Liver (tissue), 7 donors: ENCODE measurements at regions not wholly inside any gene's neighbourhood (a gene's known extent, or its start where the extent isn't known, plus 50 kb on each side); places are given as distances from the start of the nearest gene placed in this dataset.

Experiments
- DNase-seq: peaks from one replicate; pipeline ENCODE4 v3.0.0-alpha.2; 2017; ENCODE audit warnings: low spot score
- H3K27ac ChIP-seq, 2 donors: one replicate each; pipeline ENCODE4 v1.7.0; 2013; ENCODE audit warnings: inconsistent platforms in 2 of 2, low read length in 2 of 2, control low read depth in 1 of 2, low read depth in 1 of 2, mild to moderate bottlenecking in 1 of 2
- H3K27me3 ChIP-seq, 4 donors: one replicate each; pipeline versions ENCODE4 v1.6.1 to v1.7.0; 2013; ENCODE audit warnings: low read length in 3 of 4, inconsistent platforms in 1 of 4, mild to moderate bottlenecking in 1 of 4, moderate library complexity in 1 of 4; ENCODE audit not compliant: control insufficient read depth in 4 of 4, insufficient read depth in 4 of 4
- H3K36me3 ChIP-seq, 4 donors: one replicate each; pipeline versions ENCODE4 v1.6.1 to v1.7.0; 2013; ENCODE audit warnings: low read length in 3 of 4, mild to moderate bottlenecking in 3 of 4, low read depth in 1 of 4, moderate library complexity in 1 of 4; ENCODE audit not compliant: control insufficient read depth in 4 of 4, insufficient read depth in 3 of 4
- H3K4me1 ChIP-seq, 4 donors: one replicate each; pipeline versions ENCODE4 v1.6.1 to v1.7.0; 2013; ENCODE audit warnings: low read length in 3 of 4, mild to moderate bottlenecking in 3 of 4, moderate library complexity in 1 of 4; ENCODE audit not compliant: control insufficient read depth in 4 of 4, insufficient read depth in 4 of 4
- H3K4me3 ChIP-seq, 3 donors: one replicate each; pipeline versions ENCODE4 v1.6.1 to v1.7.0; 2013; ENCODE audit warnings: low read length in 3 of 3, control low read depth in 1 of 3, low read depth in 1 of 3, mild to moderate bottlenecking in 1 of 3
- H3K9ac ChIP-seq, 2 donors: one replicate each; pipeline ENCODE4 v1.7.0; 2013; ENCODE audit warnings: low read length in 2 of 2, mild to moderate bottlenecking in 2 of 2, moderate library complexity in 2 of 2, control low read depth in 1 of 2, low read depth in 1 of 2
- H3K9me3 ChIP-seq, 4 donors: one replicate each; pipeline versions ENCODE4 v1.6.1 to v1.7.0; 2013; ENCODE audit warnings: low read length in 3 of 4; ENCODE audit not compliant: control insufficient read depth in 4 of 4
- ATF3 ChIP-seq: IDR thresholded peaks from 2 replicates; pipeline ENCODE4 v1.6.1; 2016; ENCODE audit warnings: antibody characterized with exemption
- EGR1 ChIP-seq, 2 donors: IDR thresholded peaks; 2 replicates each; pipeline ENCODE4 v1.6.1; 2016 to 2018; ENCODE audit warnings: antibody characterized with exemption in 2 of 2, low read depth in 2 of 2
- FOXA1 ChIP-seq: IDR thresholded peaks from 2 replicates; pipeline ENCODE4 v1.6.1; 2016; ENCODE audit warnings: antibody characterized with exemption
- GABPA ChIP-seq, 2 donors: IDR thresholded peaks in 1 of 2; conservative IDR thresholded peaks in 1 of 2; 2 replicates each; pipeline ENCODE4 v1.6.1; 2016; ENCODE audit warnings: antibody characterized with exemption in 2 of 2, mild to moderate bottlenecking in 1 of 2, moderate library complexity in 1 of 2
- HNF4A ChIP-seq, 2 donors: conservative IDR thresholded peaks; 2 replicates each; pipeline ENCODE4 v1.6.1; 2016; ENCODE audit warnings: antibody characterized with exemption in 2 of 2, mild to moderate bottlenecking in 2 of 2
- HNF4G ChIP-seq: IDR thresholded peaks from 2 replicates; pipeline ENCODE4 v1.6.1; 2016; ENCODE audit warnings: antibody characterized with exemption
- JUND ChIP-seq, 2 donors: IDR thresholded peaks; 2 replicates each; pipeline ENCODE4 v1.6.1; 2016; ENCODE audit warnings: antibody characterized with exemption in 2 of 2
- MAX ChIP-seq: IDR thresholded peaks from 2 replicates; pipeline ENCODE4 v1.6.1; 2016; ENCODE audit warnings: antibody characterized with exemption
- NR2F2 ChIP-seq: IDR thresholded peaks from 2 replicates; pipeline ENCODE4 v1.6.1; 2016; ENCODE audit warnings: antibody characterized with exemption
- REST ChIP-seq: IDR thresholded peaks from 2 replicates; pipeline ENCODE4 v1.6.1; 2016; ENCODE audit warnings: antibody characterized with exemption, mild to moderate bottlenecking
- SP1 ChIP-seq: IDR thresholded peaks from 2 replicates; pipeline ENCODE4 v1.6.1; 2018; ENCODE audit warnings: antibody characterized with exemption, mild to moderate bottlenecking
- TAF1 ChIP-seq: conservative IDR thresholded peaks from 2 replicates; pipeline ENCODE4 v1.6.1; 2016; ENCODE audit warnings: antibody characterized with exemption, mild to moderate bottlenecking
- YY1 ChIP-seq: IDR thresholded peaks from 2 replicates; pipeline ENCODE4 v1.6.1; 2016; ENCODE audit warnings: antibody characterized with exemption, mild to moderate bottlenecking
- ZBTB33 ChIP-seq: IDR thresholded peaks from 2 replicates; pipeline ENCODE4 v1.6.1; 2016; ENCODE audit warnings: antibody characterized with exemption
- WGBS: extraction: QIAGEN DNeasy Blood & Tissue Kit; methylation state at CpG from one replicate; pipeline ENCODE4 v1.1.7; 2013; 5-methylcytosine and 5-hydroxymethylcytosine counted together
- donor health status: healthy.
- donor health status: healthy.
- donor health status: healthy.
- donor health status: healthy.

GRCh38 chr3:118497274-118497673 lies 537.4 kb downstream of the IGSF11 start:
- Histone ChIP-seq H3K9me3 (no peaks in the 10 kb centered on the region), H3K4me3 (no peak overlapping the region), H3K9ac (no peak overlapping the region), H3K27me3 (no peaks in the 10 kb centered on the region), H3K4me1 (no peaks in the 10 kb centered on the region), H3K36me3 (no peaks in the 10 kb centered on the region), H3K27ac (no peak overlapping the region)
- WGBS, result 75% methylated on average over 3 of the region's 3 CpGs
- DNase-seq, result no peak
- TF ChIP-seq SP1 (no peak), EGR1 (IDR thresholded peaks at IDR 0.05; ENCODE audit: low read depth in 2 of 2) (no peak), FOXA1 (no peak), MAX (no peak), REST (no peak), GABPA (IDR thresholded peaks at IDR 0.05 in 1 of 2, conservative IDR thresholded peaks at IDR 0.05 in 1 of 2) (no peak), TAF1 (no peak), JUND (IDR thresholded peaks at IDR 0.05) (no peak), ZBTB33 (no peak), ATF3 (no peak), HNF4G (no peak), YY1 (no peak), HNF4A (conservative IDR thresholded peaks at IDR 0.05) (no peak)

GRCh38 chr3:118501152-118501551 lies 533.5 kb downstream of the IGSF11 start:
- H3K27me3 ChIP-seq, result no peaks in the 10 kb centered on the region
- TF ChIP-seq REST, result no peak
- TF ChIP-seq JUND (IDR thresholded peaks at IDR 0.05), result no peak
- TF ChIP-seq GABPA (IDR thresholded peaks at IDR 0.05 in 1 of 2, conservative IDR thresholded peaks at IDR 0.05 in 1 of 2), result no peak
- TF ChIP-seq EGR1 (IDR thresholded peaks at IDR 0.05; ENCODE audit: low read depth in 2 of 2), result no peak
- TF ChIP-seq NR2F2, result no peak
- TF ChIP-seq HNF4A (conservative IDR thresholded peaks at IDR 0.05), result no peak
- DNase-seq, result no peak
- H3K4me1 ChIP-seq, result no peaks in the 10 kb centered on the region
- H3K9me3 ChIP-seq, result no peaks in the 10 kb centered on the region
- no peak overlapping the region for H3K4me3 ChIP-seq
- H3K9ac ChIP-seq, result no peak overlapping the region
- H3K36me3 ChIP-seq, result no peaks in the 10 kb centered on the region
- no peak overlapping the region for H3K27ac ChIP-seq
- WGBS, result 40% methylated on average over 1 of the region's 1 CpG
